GM23248 (cell line): ENCODE measurements at regions not wholly inside any gene's neighbourhood (a gene's known extent, or its start where the extent isn't known, plus 50 kb on each side); places are given as distances from the start of the nearest gene placed in this dataset.

Experiments
- EZH2 ChIP-seq: fragments of 200-600 bp; sonication (generic); IDR thresholded peaks from 2 replicates; pipeline ENCODE4 v1.6.1; 2018; ENCODE audit warnings: antibody characterized with exemption, mild to moderate bottlenecking; ENCODE audit not compliant: insufficient read depth, poor library complexity, severe bottlenecking
- EZH2phosphoT487 ChIP-seq: fragments of 200-600 bp; sonication (generic); IDR thresholded peaks from 2 replicates; pipeline ENCODE4 v1.6.1; 2018; ENCODE audit warnings: antibody characterized with exemption, moderate library complexity, mild to moderate bottlenecking, low read depth; ENCODE audit not compliant: insufficient read depth

- TF ChIP-seq EZH2 (no peak), EZH2phosphoT487 (no peak)
These were observed 851.0 kb downstream of the DIAPH3 start for GRCh38 chr13:59312776-59313175.
